KMS-11 (cell line): ENCODE measurements at regions not wholly inside any gene's neighbourhood (a gene's known extent, or its start where the extent isn't known, plus 50 kb on each side); places are given as distances from the start of the nearest gene placed in this dataset.

Experiments
- H2AFZ ChIP-seq: fragments of 200-600 bp; sonication (generic); 2 replicates; pipeline ENCODE4 v1.6.1; 2016; ENCODE audit warnings: antibody characterized with exemption, mixed run types, low read depth
- H3K27ac ChIP-seq: fragments of 200-600 bp; sonication (generic); 2 replicates; pipeline ENCODE4 v1.6.1; 2016; ENCODE audit warnings: mild to moderate bottlenecking, mixed run types
- H3K27me3 ChIP-seq: fragments of 200-600 bp; sonication (generic); 2 replicates; pipeline ENCODE4 v1.6.1; 2017; ENCODE audit warnings: mild to moderate bottlenecking, low read depth, mixed run types, moderate library complexity; ENCODE audit not compliant: insufficient read depth
- H3K36me3 ChIP-seq: fragments of 200-600 bp; sonication (generic); 2 replicates; pipeline ENCODE4 v1.6.1; 2017; ENCODE audit warnings: mild to moderate bottlenecking, mixed run types; ENCODE audit not compliant: insufficient read depth
- H3K4me1 ChIP-seq: fragments of 200-600 bp; sonication (generic); 2 replicates; pipeline ENCODE4 v1.6.1; 2016; ENCODE audit warnings: mild to moderate bottlenecking, low read depth, mixed run types; ENCODE audit not compliant: poor library complexity, severe bottlenecking
- H3K4me2 ChIP-seq: fragments of 200-600 bp; sonication (generic); 2 replicates; pipeline ENCODE4 v1.7.0; 2016; ENCODE audit warnings: mild to moderate bottlenecking, mixed run types
- H3K4me3 ChIP-seq: fragments of 200-600 bp; sonication (generic); IDR thresholded peaks from 2 replicates; pipeline ENCODE4 v1.6.1; 2017; ENCODE audit warnings: low read depth, low read length, mixed read lengths; ENCODE audit not compliant: insufficient read depth
- H3K79me2 ChIP-seq: fragments of 200-600 bp; sonication (generic); 2 replicates; pipeline ENCODE4 v1.6.1; 2016; ENCODE audit warnings: low read depth, mixed run types; ENCODE audit not compliant: insufficient read depth
- H3K9ac ChIP-seq: fragments of 200-600 bp; sonication (generic); 2 replicates; pipeline ENCODE4 v1.6.1; 2016; ENCODE audit warnings: mild to moderate bottlenecking, mixed run types
- H4K20me1 ChIP-seq: fragments of 200-600 bp; sonication (generic); 2 replicates; pipeline ENCODE4 v1.6.1; 2016; ENCODE audit warnings: mild to moderate bottlenecking, mixed run types; ENCODE audit not compliant: insufficient read depth
- TF ChIP-seq, protein P1 (sequence below): fragments of 200-600 bp; sonication (generic); conservative IDR thresholded peaks from 2 replicates; pipeline ENCODE4 v1.6.1; 2017; ENCODE audit warnings: low read depth, mild to moderate bottlenecking, antibody characterized with exemption, low read length, moderate library complexity, mixed read lengths

GRCh38 chr5:82734347-82734746 is 342.8 kb downstream of the TMEM167A start:
- Histone ChIP-seq H2AFZ (no peak overlapping the region), H3K27ac (no peak overlapping the region), H3K4me3 (no peak overlapping the region), H3K36me3 (no peaks in the 10 kb centered on the region), H3K79me2 (no peaks in the 10 kb centered on the region), H4K20me1 (no peaks in the 10 kb centered on the region), H3K4me1 (no peaks in the 10 kb centered on the region), H3K4me2 (no peak overlapping the region), H3K27me3 (no peaks in the 10 kb centered on the region), H3K9ac (no peak overlapping the region)
- TF ChIP-seq, protein P1, sequence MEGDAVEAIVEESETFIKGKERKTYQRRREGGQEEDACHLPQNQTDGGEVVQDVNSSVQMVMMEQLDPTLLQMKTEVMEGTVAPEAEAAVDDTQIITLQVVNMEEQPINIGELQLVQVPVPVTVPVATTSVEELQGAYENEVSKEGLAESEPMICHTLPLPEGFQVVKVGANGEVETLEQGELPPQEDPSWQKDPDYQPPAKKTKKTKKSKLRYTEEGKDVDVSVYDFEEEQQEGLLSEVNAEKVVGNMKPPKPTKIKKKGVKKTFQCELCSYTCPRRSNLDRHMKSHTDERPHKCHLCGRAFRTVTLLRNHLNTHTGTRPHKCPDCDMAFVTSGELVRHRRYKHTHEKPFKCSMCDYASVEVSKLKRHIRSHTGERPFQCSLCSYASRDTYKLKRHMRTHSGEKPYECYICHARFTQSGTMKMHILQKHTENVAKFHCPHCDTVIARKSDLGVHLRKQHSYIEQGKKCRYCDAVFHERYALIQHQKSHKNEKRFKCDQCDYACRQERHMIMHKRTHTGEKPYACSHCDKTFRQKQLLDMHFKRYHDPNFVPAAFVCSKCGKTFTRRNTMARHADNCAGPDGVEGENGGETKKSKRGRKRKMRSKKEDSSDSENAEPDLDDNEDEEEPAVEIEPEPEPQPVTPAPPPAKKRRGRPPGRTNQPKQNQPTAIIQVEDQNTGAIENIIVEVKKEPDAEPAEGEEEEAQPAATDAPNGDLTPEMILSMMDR: no peak

- no peak overlapping the region for H3K27ac ChIP-seq
- no peak overlapping the region for H3K4me3 ChIP-seq
- no peak overlapping the region for H3K9ac ChIP-seq
- no peak overlapping the region for H2AFZ ChIP-seq
- H3K27me3 ChIP-seq: no peaks in the 10 kb centered on the region
- no peaks in the 10 kb centered on the region for H3K4me1 ChIP-seq
- no peaks in the 10 kb centered on the region for H3K79me2 ChIP-seq
- no peak overlapping the region for H3K4me2 ChIP-seq
- H4K20me1 ChIP-seq: no peaks in the 10 kb centered on the region
- H3K36me3 ChIP-seq: no peaks in the 10 kb centered on the region
- TF ChIP-seq, protein P1: no peak
These were observed 346.3 kb downstream of the TMEM167A start for GRCh38 chr5:82730913-82731312.

- Histone ChIP-seq H3K4me2 (no peak overlapping the region), H4K20me1 (no peaks in the 10 kb centered on the region), H3K27me3 (no peaks in the 10 kb centered on the region), H3K4me1 (no peaks in the 10 kb centered on the region), H3K36me3 (no peaks in the 10 kb centered on the region), H3K4me3 (no peak overlapping the region), H3K27ac (no peak overlapping the region), H2AFZ (no peak overlapping the region), H3K79me2 (no peaks in the 10 kb centered on the region), H3K9ac (no peak overlapping the region)
- TF ChIP-seq, protein P1: no peak
These were observed 348.1 kb downstream of the TMEM167A start for GRCh38 chr5:82728926-82729702.

DNA sequence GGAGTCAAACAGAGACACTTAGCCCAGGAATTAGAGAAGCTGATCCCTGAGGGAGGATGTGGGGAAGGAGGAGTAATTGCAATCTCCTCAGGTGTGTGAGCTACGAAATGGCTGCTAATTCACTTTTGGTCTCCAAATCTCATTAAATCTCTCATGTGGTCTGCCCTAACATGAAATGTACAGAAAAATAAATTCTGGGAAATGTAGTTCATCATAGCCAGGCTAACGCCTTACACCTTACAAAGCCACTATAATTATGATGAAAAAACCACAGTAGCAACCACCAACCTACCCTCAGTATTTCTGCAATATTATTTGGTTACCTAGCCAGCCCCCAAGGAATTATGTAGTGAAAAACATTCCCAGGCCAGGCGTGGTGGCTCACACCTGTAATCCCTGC is 354.0 kb downstream of the TMEM167A start:
- Histone ChIP-seq H3K27me3 (no peaks in the 10 kb centered on the region), H2AFZ (no peak overlapping the region), H3K9ac (no peak overlapping the region), H3K4me2 (no peak overlapping the region), H3K4me3 (no peak overlapping the region), H3K79me2 (no peaks in the 10 kb centered on the region), H4K20me1 (no peaks in the 10 kb centered on the region), H3K4me1 (no peaks in the 10 kb centered on the region), H3K36me3 (no peaks in the 10 kb centered on the region), H3K27ac (no peak overlapping the region)
- TF ChIP-seq, protein P1: no peak
